H9 (cell line): ENCODE measurements at regions not wholly inside any gene's neighbourhood (a gene's known extent, or its start where the extent isn't known, plus 50 kb on each side); places are given as distances from the start of the nearest gene placed in this dataset.

Experiments used
- DNase-seq: peaks from one replicate; pipeline ENCODE4 v3.0.0-alpha.2; 2017
- H2AFZ ChIP-seq: one replicate; pipeline ENCODE4 v1.6.1; 2013; ENCODE audit warnings: mild to moderate bottlenecking, low read length, control low read depth, moderate library complexity
- H2AK5ac ChIP-seq: 2 replicates; pipeline ENCODE4 v1.6.1; 2013; ENCODE audit warnings: low read length, control low read depth, mixed read lengths; ENCODE audit not compliant: insufficient read length
- H2BK120ac ChIP-seq: one replicate; pipeline ENCODE4 v1.6.1; 2013; ENCODE audit warnings: low read depth, mild to moderate bottlenecking, low read length, control low read depth, inconsistent platforms; ENCODE audit not compliant: poor library complexity, severe bottlenecking
- H2BK12ac ChIP-seq: 2 replicates; pipeline ENCODE4 v1.6.1; 2013; ENCODE audit warnings: low read length, control low read depth, mixed read lengths, low read depth; ENCODE audit not compliant: insufficient read length
- H2BK15ac ChIP-seq: 2 replicates; pipeline ENCODE4 v1.6.1; 2013; ENCODE audit warnings: low read depth, low read length, control low read depth
- H2BK20ac ChIP-seq: one replicate; pipeline ENCODE4 v1.6.1; 2013; ENCODE audit warnings: low read depth, mild to moderate bottlenecking, low read length, control low read depth, inconsistent platforms; ENCODE audit not compliant: poor library complexity, severe bottlenecking
- H2BK5ac ChIP-seq: 2 replicates; pipeline ENCODE4 v1.6.1; 2013; ENCODE audit warnings: low read length, control low read depth, mixed read lengths; ENCODE audit not compliant: insufficient read length
- H3K14ac ChIP-seq: 2 replicates; pipeline ENCODE4 v1.6.1; 2013; ENCODE audit warnings: low read length, control low read depth; ENCODE audit not compliant: insufficient read depth
- H3K18ac ChIP-seq: 2 replicates; pipeline ENCODE4 v1.6.1; 2013; ENCODE audit warnings: low read depth, mild to moderate bottlenecking, mixed read lengths, low read length, control low read depth; ENCODE audit not compliant: insufficient read length
- H3K23ac ChIP-seq: 2 replicates; pipeline ENCODE4 v1.6.1; 2013; ENCODE audit warnings: low read length, control low read depth, mixed read lengths, low read depth; ENCODE audit not compliant: insufficient read length
- H3K23me2 ChIP-seq: 2 replicates; pipeline ENCODE4 v1.6.1; 2013; ENCODE audit warnings: low read depth, mild to moderate bottlenecking, mixed read lengths, low read length, control low read depth; ENCODE audit not compliant: insufficient read length, poor library complexity, severe bottlenecking
- H3K27ac ChIP-seq: 2 replicates; pipeline ENCODE4 v1.5.1; 2013; ENCODE audit warnings: low read length, control low read depth, mixed read lengths, low read depth; ENCODE audit not compliant: insufficient read length
- H3K27me3 ChIP-seq: 2 replicates; pipeline ENCODE4 v1.6.1; 2013; ENCODE audit warnings: low read length, control low read depth, inconsistent platforms; ENCODE audit not compliant: insufficient read depth
- H3K4ac ChIP-seq: 2 replicates; pipeline ENCODE4 v1.6.1; 2013; ENCODE audit warnings: low read depth, mild to moderate bottlenecking, control low read depth, inconsistent platforms, low read length, moderate library complexity
- H3K4me1 ChIP-seq: 2 replicates; pipeline ENCODE4 v1.6.1; 2013; ENCODE audit warnings: low read length, control low read depth, inconsistent platforms; ENCODE audit not compliant: insufficient read depth
- H3K4me2 ChIP-seq: 2 replicates; pipeline ENCODE4 v1.6.1; 2013; ENCODE audit warnings: low read length, control low read depth, mixed read lengths; ENCODE audit not compliant: insufficient read length, insufficient read depth
- H3K56ac ChIP-seq: 2 replicates; pipeline ENCODE4 v1.6.1; 2013; ENCODE audit warnings: low read depth, mild to moderate bottlenecking, mixed read lengths, low read length, control low read depth; ENCODE audit not compliant: insufficient read length
- H3K79me1 ChIP-seq: 2 replicates; pipeline ENCODE4 v1.6.1; 2013; ENCODE audit warnings: low read depth, mild to moderate bottlenecking, moderate library complexity, low read length, control low read depth, inconsistent platforms; ENCODE audit not compliant: insufficient read depth, poor library complexity, severe bottlenecking
- H3K79me2 ChIP-seq: 2 replicates; pipeline ENCODE4 v1.6.1; 2013; ENCODE audit warnings: low read length, control low read depth, inconsistent platforms; ENCODE audit not compliant: insufficient read depth
- H3K9ac ChIP-seq: 2 replicates; pipeline ENCODE4 v1.6.1; 2013; ENCODE audit warnings: low read length, control low read depth, mixed read lengths; ENCODE audit not compliant: insufficient read length; ENCODE audit errors: extremely low read depth
- H3K9me3 ChIP-seq: one replicate; pipeline ENCODE4 v1.6.1; 2013; ENCODE audit warnings: low read depth, low read length, inconsistent platforms; ENCODE audit not compliant: control insufficient read depth
- H3T11ph ChIP-seq: one replicate; pipeline ENCODE4 v1.6.1; 2013; ENCODE audit warnings: mild to moderate bottlenecking, low read length, control low read depth, inconsistent platforms
- H4K20me1 ChIP-seq: one replicate; pipeline ENCODE4 v1.6.1; 2013; ENCODE audit not compliant: control insufficient read depth, insufficient read length, insufficient read depth
- H4K5ac ChIP-seq: 2 replicates; pipeline ENCODE4 v1.6.1; 2013; ENCODE audit warnings: low read depth, mild to moderate bottlenecking, mixed read lengths, low read length, control low read depth; ENCODE audit not compliant: insufficient read length
- H4K8ac ChIP-seq: replicated peaks from 2 replicates; pipeline ENCODE4 v1.6.1; 2013; ENCODE audit warnings: low read length, control low read depth, mixed read lengths, low read depth; ENCODE audit not compliant: insufficient read length
- H4K91ac ChIP-seq: 2 replicates; pipeline ENCODE4 v1.6.1; 2013; ENCODE audit warnings: low read depth, mild to moderate bottlenecking, moderate library complexity, mixed read lengths, low read length, control low read depth; ENCODE audit not compliant: insufficient read length
- H3K27ac Mint-ChIP-seq, 3 experiments: 2 replicates in 2 of 3; 3 replicates in 1 of 3; pipeline ENCODE4 v1.8.0; 2020 to 2021; ENCODE audit warnings: mixed read lengths in 3 of 3, mild to moderate bottlenecking in 1 of 3, moderate library complexity in 1 of 3
- H3K27me3 Mint-ChIP-seq: 2 replicates; pipeline ENCODE4 v1.8.0; 2021; ENCODE audit warnings: low read depth, mild to moderate bottlenecking, moderate library complexity, mixed read lengths
- H3K36me3 Mint-ChIP-seq, 3 experiments: 2 replicates in 2 of 3; 3 replicates in 1 of 3; pipeline ENCODE4 v1.8.0; 2020 to 2021; ENCODE audit warnings: low read depth in 3 of 3, mixed read lengths in 3 of 3; ENCODE audit not compliant: insufficient read depth in 1 of 3
- H3K4me1 Mint-ChIP-seq, 2 experiments: 2 replicates each; pipeline ENCODE4 v1.8.0; 2020; ENCODE audit warnings: mixed read lengths in 2 of 2
- H3K4me3 Mint-ChIP-seq, 2 experiments: 2 replicates in 1 of 2; 3 replicates in 1 of 2; pipeline ENCODE4 v1.8.0; 2020 to 2021; ENCODE audit warnings: mild to moderate bottlenecking in 2 of 2, mixed read lengths in 2 of 2, moderate library complexity in 1 of 2
- H3K9me3 Mint-ChIP-seq, 2 experiments: 2 replicates in 1 of 2; 3 replicates in 1 of 2; pipeline ENCODE4 v1.8.0; 2020; ENCODE audit warnings: mild to moderate bottlenecking in 2 of 2, mixed read lengths in 2 of 2, moderate library complexity in 1 of 2
- CTCF ChIP-seq: fragments of 200-600 bp; sonication (generic); conservative IDR thresholded peaks from 3 replicates; pipeline ENCODE4 v1.8.0; 2021; ENCODE audit warnings: antibody characterized with exemption, mild to moderate bottlenecking

- peaks cover 4% of the 10 kb centered on the region; the same call in 1 of the 2 replicates for H3K4me1 ChIP-seq
- no peak overlapping the region for H2BK120ac ChIP-seq
- TF ChIP-seq CTCF: no peak
- peaks cover 11 to 14% of the 10 kb centered on the region in 2 experiments; a peak in 3 of 5 replicates for H3K9me3 Mint-ChIP-seq
- no peak for DNase-seq
- no peak overlapping the region for H3K4me2 ChIP-seq
- no peak overlapping the region for H3T11ph ChIP-seq
- H2BK5ac ChIP-seq: no peak overlapping the region
- H3K27me3 ChIP-seq: no peaks in the 10 kb centered on the region
- H4K91ac ChIP-seq: no peak overlapping the region
- no peaks in the 10 kb centered on the region for H3K23me2 ChIP-seq
- H2BK20ac ChIP-seq: no peak overlapping the region
- no peak overlapping the region for H3K18ac ChIP-seq
- no peaks in the 10 kb centered on the region for H3K79me2 ChIP-seq
- no peak overlapping the region for H3K27ac ChIP-seq
- no peak overlapping the region for H3K4me3 Mint-ChIP-seq
- no peak overlapping the region for H4K8ac ChIP-seq
- no peak overlapping the region for H3K4ac ChIP-seq
- H3K14ac ChIP-seq: no peak overlapping the region
- no peak overlapping the region for H3K56ac ChIP-seq
- H2BK12ac ChIP-seq: no peak overlapping the region
- no peak overlapping the region for H2AK5ac ChIP-seq
- H3K23ac ChIP-seq: no peak overlapping the region
- H3K4me1 Mint-ChIP-seq: peaks cover 10 to 12% of the 10 kb centered on the region in 2 experiments
- H3K27me3 Mint-ChIP-seq: no peaks in the 10 kb centered on the region
- no peak overlapping the region for H2AFZ ChIP-seq
- H3K27ac Mint-ChIP-seq: no peak overlapping the region
- no peaks in the 10 kb centered on the region for H4K20me1 ChIP-seq
- no peak overlapping the region for H4K5ac ChIP-seq
- no peaks in the 10 kb centered on the region for H3K79me1 ChIP-seq
- no peak overlapping the region for H3K9ac ChIP-seq
- H2BK15ac ChIP-seq: no peak overlapping the region
- peaks cover 5% of the 10 kb centered on the region for H3K9me3 ChIP-seq
- peaks cover 2 to 8% (median 8%) of the 10 kb centered on the region in 3 experiments; a peak in 5 of 7 replicates for H3K36me3 Mint-ChIP-seq
Measured at GRCh38 chr3:67104388-67104787, 106.3 kb downstream of the KBTBD8 start.
